ENCODE measurements at regions not wholly inside any gene's neighbourhood (a gene's known extent, or its start where the extent isn't known, plus 50 kb on each side); places are given as distances from the start of the nearest gene placed in this dataset.
"Not testable (repeated sequence)": the region's sequence is repeated elsewhere in the genome, so short reads cannot be mapped to it uniquely, and the experiment has no call there.

DNA sequence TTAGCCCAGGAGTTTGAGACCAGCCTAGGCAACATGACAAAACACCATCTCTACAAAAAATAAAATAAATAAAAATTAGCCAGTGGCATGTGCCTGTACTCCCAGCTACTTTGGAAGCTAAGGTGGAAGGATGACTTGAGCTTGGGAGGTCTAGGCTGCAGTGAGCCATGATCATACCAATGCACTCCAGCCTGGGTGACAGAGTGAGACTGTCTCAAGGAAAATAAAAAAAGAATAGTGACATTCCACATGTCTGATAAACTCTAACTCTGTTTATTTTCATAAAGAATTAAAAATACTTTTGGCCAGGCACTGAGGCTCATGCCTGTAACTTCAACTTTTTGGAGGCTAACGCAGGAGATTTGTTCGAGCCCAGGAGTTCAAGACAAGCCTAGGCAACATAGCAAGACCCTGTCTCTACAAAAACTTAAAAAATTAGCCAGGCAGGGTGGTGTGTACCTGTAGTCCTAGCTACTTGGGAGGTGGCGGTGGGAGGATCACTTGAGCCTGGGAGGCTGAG, 115.1 kb downstream of the GJA1 start:
- no peak overlapping the region for H3K27ac ChIP-seq (ENCODE audit: control insufficient read depth, insufficient read depth)
- ChIA-PET RAD21 (ENCODE audit: unreplicated experiment) (no interaction called here), CTCF (no interaction called here), SMC1A (ENCODE audit: uncharacterized antibody, unreplicated experiment) (interaction anchor here (0.6 kb wide), 1 partner anchor 9 kb away, joined by 3 read pairs; no protein-coding TSS in a partner anchor), POLR2A (no interaction called here)
- no peaks in the 10 kb centered on the region for H3K79me2 ChIP-seq (ENCODE audit: control insufficient read depth, insufficient read depth, low read length)
- H3K4me2 ChIP-seq (ENCODE audit: control insufficient read depth, insufficient read depth): no peak overlapping the region
- no peaks in the 10 kb centered on the region for H3K27me3 ChIP-seq (replicated peaks in 1 of 2; ENCODE audit: control insufficient read depth in 2 of 2, insufficient read depth in 2 of 2, low read length in 1 of 2)
- FAIRE-seq (no peak), ATAC-seq (no peak), DNase-seq (ENCODE audit: low read depth, low spot score) (no peak)
- no peak overlapping the region for H3K9ac ChIP-seq (ENCODE audit: control insufficient read depth, insufficient read depth, low read length)
- intact Hi-C loops (cut with micrococcal nuclease; ENCODE audit: unreplicated experiment) (no loop called here), in situ Hi-C loops (cut with MboI) (no loop called here)
- no peaks in the 10 kb centered on the region for H3K9me3 ChIP-seq (replicated peaks; ENCODE audit: control insufficient read depth, insufficient read depth, low read length)
- 39% methylated on average over 3 of the region's 3 CpGs for WGBS (ENCODE audit: insufficient coverage, insufficient replicate concordance, low lambda C conversion rate, missing lambda C conversion rate)
- TF ChIP-seq HDAC6 (IDR thresholded peaks at IDR 0.05; ENCODE audit: unreplicated experiment): no peak
- TF ChIP-seq, protein P1, sequence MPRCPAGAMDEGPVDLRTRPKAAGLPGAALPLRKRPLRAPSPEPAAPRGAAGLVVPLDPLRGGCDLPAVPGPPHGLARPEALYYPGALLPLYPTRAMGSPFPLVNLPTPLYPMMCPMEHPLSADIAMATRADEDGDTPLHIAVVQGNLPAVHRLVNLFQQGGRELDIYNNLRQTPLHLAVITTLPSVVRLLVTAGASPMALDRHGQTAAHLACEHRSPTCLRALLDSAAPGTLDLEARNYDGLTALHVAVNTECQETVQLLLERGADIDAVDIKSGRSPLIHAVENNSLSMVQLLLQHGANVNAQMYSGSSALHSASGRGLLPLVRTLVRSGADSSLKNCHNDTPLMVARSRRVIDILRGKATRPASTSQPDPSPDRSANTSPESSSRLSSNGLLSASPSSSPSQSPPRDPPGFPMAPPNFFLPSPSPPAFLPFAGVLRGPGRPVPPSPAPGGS (IDR thresholded peaks at IDR 0.05; ENCODE audit: borderline replicate concordance, insufficient read depth, low read depth, low read length, poor library complexity, severe bottlenecking): no peak
- TF ChIP-seq IKZF2 (IDR thresholded peaks at IDR 0.05): no peak
- no peak for TF ChIP-seq RUNX3 (IDR thresholded peaks at IDR 0.05; ENCODE audit: low read length)
- TF ChIP-seq RCOR1 (conservative IDR thresholded peaks at IDR 0.05; ENCODE audit: low read depth, low read length): no peak
- no peak overlapping the region for H3K4me3 ChIP-seq
- H3K36me3 ChIP-seq (ENCODE audit: control insufficient read depth in 2 of 2, insufficient read depth in 2 of 2, low read length in 1 of 2): no peaks in the 10 kb centered on the region
- no peaks in the 10 kb centered on the region for H4K20me1 ChIP-seq (ENCODE audit: control insufficient read depth, insufficient read depth)
- no peak overlapping the region for H2AFZ ChIP-seq (ENCODE audit: control insufficient read depth, low read depth, low read length)
- no TSS peak for BruUV-seq (replicated peaks)
- no peaks in the 10 kb centered on the region for H3K4me1 ChIP-seq (ENCODE audit: control insufficient read depth, insufficient read depth, low read length)

DNA sequence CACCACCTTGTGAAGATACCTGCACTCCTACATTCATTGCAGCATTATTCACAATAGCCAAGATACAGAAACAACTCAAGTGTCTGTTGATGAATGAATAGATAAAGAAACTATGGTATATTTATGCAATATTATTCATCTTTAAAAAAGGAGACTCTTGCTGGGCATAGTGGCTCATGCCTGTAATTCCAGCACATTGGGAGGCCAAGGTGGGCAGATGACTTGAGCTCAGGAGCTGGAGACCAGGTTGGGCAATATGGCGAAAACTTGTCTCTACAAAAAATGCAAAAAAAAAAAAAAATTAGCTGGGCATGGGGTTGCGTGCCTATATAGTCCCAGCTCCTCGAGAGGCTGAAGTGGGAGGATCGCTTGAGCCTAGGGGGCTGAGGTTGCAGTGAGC, 119.8 kb downstream of the GJA1 start:
- 19% methylated on average over 4 of the region's 4 CpGs for WGBS (ENCODE audit: insufficient coverage, insufficient replicate concordance, low lambda C conversion rate, missing lambda C conversion rate)
- ATAC-seq (no peak), FAIRE-seq (no peak), DNase-seq (ENCODE audit: low read depth, low spot score) (no peak)
- Histone ChIP-seq H3K4me1 (ENCODE audit: control insufficient read depth, insufficient read depth, low read length) (no peaks in the 10 kb centered on the region), H3K79me2 (ENCODE audit: control insufficient read depth, insufficient read depth, low read length) (no peaks in the 10 kb centered on the region), H3K9me3 (replicated peaks; ENCODE audit: control insufficient read depth, insufficient read depth, low read length) (no peaks in the 10 kb centered on the region), H3K27ac (ENCODE audit: control insufficient read depth, insufficient read depth) (no peak overlapping the region), H3K36me3 (ENCODE audit: control insufficient read depth in 2 of 2, insufficient read depth in 2 of 2, low read length in 1 of 2) (no peaks in the 10 kb centered on the region), H2AFZ (ENCODE audit: control insufficient read depth, low read depth, low read length) (no peak overlapping the region), H3K4me2 (ENCODE audit: control insufficient read depth, insufficient read depth) (no peak overlapping the region), H3K4me3 (no peak overlapping the region), H4K20me1 (ENCODE audit: control insufficient read depth, insufficient read depth) (no peaks in the 10 kb centered on the region), H3K9ac (ENCODE audit: control insufficient read depth, insufficient read depth, low read length) (no peak overlapping the region), H3K27me3 (replicated peaks in 1 of 2; ENCODE audit: control insufficient read depth in 2 of 2, insufficient read depth in 2 of 2, low read length in 1 of 2) (no peaks in the 10 kb centered on the region)
- intact Hi-C loops (cut with micrococcal nuclease; ENCODE audit: unreplicated experiment) (no loop called here), in situ Hi-C loops (cut with MboI) (no loop called here)
- TF ChIP-seq NFYA (IDR thresholded peaks at IDR 0.05; ENCODE audit: borderline replicate concordance, low read depth, low read length): no peak
- TF ChIP-seq NRF1 (conservative IDR thresholded peaks at IDR 0.05; ENCODE audit: low read depth, low read length): no peak
- no peak for TF ChIP-seq ZNF217 (IDR thresholded peaks at IDR 0.05)
- TF ChIP-seq, protein P2, sequence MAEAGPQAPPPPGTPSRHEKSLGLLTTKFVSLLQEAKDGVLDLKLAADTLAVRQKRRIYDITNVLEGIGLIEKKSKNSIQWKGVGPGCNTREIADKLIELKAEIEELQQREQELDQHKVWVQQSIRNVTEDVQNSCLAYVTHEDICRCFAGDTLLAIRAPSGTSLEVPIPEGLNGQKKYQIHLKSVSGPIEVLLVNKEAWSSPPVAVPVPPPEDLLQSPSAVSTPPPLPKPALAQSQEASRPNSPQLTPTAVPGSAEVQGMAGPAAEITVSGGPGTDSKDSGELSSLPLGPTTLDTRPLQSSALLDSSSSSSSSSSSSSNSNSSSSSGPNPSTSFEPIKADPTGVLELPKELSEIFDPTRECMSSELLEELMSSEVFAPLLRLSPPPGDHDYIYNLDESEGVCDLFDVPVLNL (IDR thresholded peaks at IDR 0.05; ENCODE audit: low read depth, low read length): no peak
- no peak for TF ChIP-seq RB1 (IDR thresholded peaks at IDR 0.05; ENCODE audit: borderline replicate concordance)
- POLR2A ChIA-PET: interaction anchor here (0.6 kb wide), 1 partner anchor 1829 kb away, joined by 3 read pairs; no protein-coding TSS in a partner anchor
- SMC1A ChIA-PET (ENCODE audit: uncharacterized antibody, unreplicated experiment): no interaction called here
- no TSS peak for BruUV-seq (replicated peaks)
- RAD21 ChIA-PET (ENCODE audit: unreplicated experiment): no interaction called here
- CTCF ChIA-PET: no interaction called here

DNA sequence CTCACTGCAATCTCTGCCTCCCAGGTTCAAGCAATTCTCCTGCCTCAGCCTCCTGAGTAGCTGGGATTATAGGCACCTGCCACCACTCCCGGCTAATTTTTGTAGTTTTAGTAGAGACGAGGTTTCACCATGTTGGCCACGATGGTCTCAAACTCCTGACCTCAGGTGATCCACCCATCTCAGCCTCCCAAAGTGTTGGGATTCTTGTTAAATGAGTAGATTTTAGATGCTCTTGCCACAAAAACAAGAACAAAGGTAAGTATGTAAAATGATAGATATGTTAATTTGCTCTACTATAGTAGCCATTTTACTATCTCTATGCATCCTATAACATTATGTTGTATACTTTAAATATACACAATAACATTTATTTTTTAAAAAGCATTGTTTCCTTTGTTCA, 120.7 kb downstream of the GJA1 start:
- H2AFZ ChIP-seq (ENCODE audit: control insufficient read depth, low read depth, low read length); in situ Hi-C loops (cut with MboI); H3K36me3 ChIP-seq (ENCODE audit: control insufficient read depth in 2 of 2, insufficient read depth in 2 of 2, low read length in 1 of 2); H3K27me3 ChIP-seq (replicated peaks in 1 of 2; ENCODE audit: control insufficient read depth in 2 of 2, insufficient read depth in 2 of 2, low read length in 1 of 2); POLR2A ChIA-PET; SMC1A ChIA-PET (ENCODE audit: uncharacterized antibody, unreplicated experiment); H3K79me2 ChIP-seq (ENCODE audit: control insufficient read depth, insufficient read depth, low read length); FAIRE-seq; H3K4me2 ChIP-seq (ENCODE audit: control insufficient read depth, insufficient read depth); CTCF ChIA-PET; ATAC-seq; BruUV-seq (replicated peaks); H3K9ac ChIP-seq (ENCODE audit: control insufficient read depth, insufficient read depth, low read length); H3K4me3 ChIP-seq; DNase-seq (ENCODE audit: low read depth, low spot score); intact Hi-C loops (cut with micrococcal nuclease; ENCODE audit: unreplicated experiment); H3K27ac ChIP-seq (ENCODE audit: control insufficient read depth, insufficient read depth); H4K20me1 ChIP-seq (ENCODE audit: control insufficient read depth, insufficient read depth); H3K9me3 ChIP-seq (replicated peaks; ENCODE audit: control insufficient read depth, insufficient read depth, low read length); RAD21 ChIA-PET (ENCODE audit: unreplicated experiment); H3K4me1 ChIP-seq (ENCODE audit: control insufficient read depth, insufficient read depth, low read length): not testable (repeated sequence)
- WGBS (ENCODE audit: insufficient coverage, insufficient replicate concordance, low lambda C conversion rate, missing lambda C conversion rate): 8% methylated on average over 3 of the region's 3 CpGs

Measured in GM12878 (cell line).